Upper lobe of right lung (tissue), 1 donor: ENCODE measurements at regions not wholly inside any gene's neighbourhood (a gene's known extent, or its start where the extent isn't known, plus 50 kb on each side); places are given as distances from the start of the nearest gene placed in this dataset.

ENCODE experiments used
- ATAC-seq: fragments of 200-7000 bp; cut with Tn5 transposase; one replicate; pipeline ENCODE4 v1.9.1; 2020; ENCODE audit warnings: mild to moderate bottlenecking, moderate library complexity
- DNase-seq: peaks from one replicate; pipeline ENCODE4 v3.0.0-alpha.2; 2020
- H3K27ac ChIP-seq: fragments of 200-600 bp; one replicate; pipeline ENCODE4 v1.8.0; 2022
- H3K27me3 ChIP-seq: fragments of 200-600 bp; one replicate; pipeline ENCODE4 v1.8.0; 2022; ENCODE audit warnings: mild to moderate bottlenecking
- H3K36me3 ChIP-seq: fragments of 200-600 bp; one replicate; pipeline ENCODE4 v1.8.0; 2022
- H3K4me1 ChIP-seq: fragments of 200-600 bp; one replicate; pipeline ENCODE4 v1.8.0; 2022
- H3K4me3 ChIP-seq: fragments of 200-600 bp; one replicate; pipeline ENCODE4 v1.8.0; 2022; ENCODE audit warnings: mild to moderate bottlenecking
- H3K9me3 ChIP-seq: fragments of 200-600 bp; one replicate; pipeline ENCODE4 v1.8.0; 2022
- intact Hi-C: fragments of 100-400 bp; cut with DNase I; formaldehyde crosslinking; loops from one replicate; pipeline ENCODE4 v1.11.0; 2022
- TF ChIP-seq, protein P1 (sequence below): fragments of 200-600 bp; IDR thresholded peaks from one replicate; pipeline ENCODE4 v1.8.0; 2022; ENCODE audit warnings: antibody characterized with exemption
- donor health status: DM: no; HTN: yes; CAD: no; lungs with severe emphysema.

DNA sequence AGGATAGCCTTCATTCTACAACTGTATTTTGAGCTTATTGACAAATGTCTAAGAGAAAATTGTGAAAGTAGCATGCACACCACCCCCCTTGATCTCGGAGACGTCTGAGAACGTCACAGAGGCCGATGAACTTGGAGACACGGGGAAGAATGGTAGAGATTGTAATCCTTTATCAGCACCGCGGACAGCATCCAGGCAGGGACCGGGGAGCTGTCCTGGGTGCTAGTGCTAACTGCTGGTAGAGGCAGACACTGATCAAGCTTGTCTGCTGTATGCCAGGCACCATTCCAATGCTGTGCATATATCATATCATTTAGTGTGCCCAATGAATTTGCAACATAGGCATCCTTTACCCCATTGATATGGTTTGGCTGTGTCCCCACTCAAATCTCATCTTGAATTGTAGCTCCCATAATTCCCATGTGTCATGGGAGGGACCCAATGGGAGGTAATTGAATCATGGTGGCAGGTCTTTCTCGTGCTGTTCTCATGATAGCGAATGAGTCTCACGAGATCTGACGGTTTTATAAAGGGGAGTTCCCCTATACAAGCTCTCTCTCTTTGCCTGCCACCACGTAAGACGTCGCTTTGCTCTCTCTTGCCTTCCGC lies 98.8 kb downstream of the LHX2 start:
- Histone ChIP-seq H3K36me3 (no peaks in the 10 kb centered on the region), H3K4me3 (no peak overlapping the region), H3K9me3 (no peaks in the 10 kb centered on the region), H3K4me1 (no peaks in the 10 kb centered on the region), H3K27me3 (peaks cover 12% of the 10 kb centered on the region), H3K27ac (no peak overlapping the region)
- ATAC-seq (peak; percentile 84), DNase-seq (peak; percentile 69)
- TF ChIP-seq, protein P1, sequence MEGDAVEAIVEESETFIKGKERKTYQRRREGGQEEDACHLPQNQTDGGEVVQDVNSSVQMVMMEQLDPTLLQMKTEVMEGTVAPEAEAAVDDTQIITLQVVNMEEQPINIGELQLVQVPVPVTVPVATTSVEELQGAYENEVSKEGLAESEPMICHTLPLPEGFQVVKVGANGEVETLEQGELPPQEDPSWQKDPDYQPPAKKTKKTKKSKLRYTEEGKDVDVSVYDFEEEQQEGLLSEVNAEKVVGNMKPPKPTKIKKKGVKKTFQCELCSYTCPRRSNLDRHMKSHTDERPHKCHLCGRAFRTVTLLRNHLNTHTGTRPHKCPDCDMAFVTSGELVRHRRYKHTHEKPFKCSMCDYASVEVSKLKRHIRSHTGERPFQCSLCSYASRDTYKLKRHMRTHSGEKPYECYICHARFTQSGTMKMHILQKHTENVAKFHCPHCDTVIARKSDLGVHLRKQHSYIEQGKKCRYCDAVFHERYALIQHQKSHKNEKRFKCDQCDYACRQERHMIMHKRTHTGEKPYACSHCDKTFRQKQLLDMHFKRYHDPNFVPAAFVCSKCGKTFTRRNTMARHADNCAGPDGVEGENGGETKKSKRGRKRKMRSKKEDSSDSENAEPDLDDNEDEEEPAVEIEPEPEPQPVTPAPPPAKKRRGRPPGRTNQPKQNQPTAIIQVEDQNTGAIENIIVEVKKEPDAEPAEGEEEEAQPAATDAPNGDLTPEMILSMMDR = no peak
- intact Hi-C loops = no loop called here

DNA sequence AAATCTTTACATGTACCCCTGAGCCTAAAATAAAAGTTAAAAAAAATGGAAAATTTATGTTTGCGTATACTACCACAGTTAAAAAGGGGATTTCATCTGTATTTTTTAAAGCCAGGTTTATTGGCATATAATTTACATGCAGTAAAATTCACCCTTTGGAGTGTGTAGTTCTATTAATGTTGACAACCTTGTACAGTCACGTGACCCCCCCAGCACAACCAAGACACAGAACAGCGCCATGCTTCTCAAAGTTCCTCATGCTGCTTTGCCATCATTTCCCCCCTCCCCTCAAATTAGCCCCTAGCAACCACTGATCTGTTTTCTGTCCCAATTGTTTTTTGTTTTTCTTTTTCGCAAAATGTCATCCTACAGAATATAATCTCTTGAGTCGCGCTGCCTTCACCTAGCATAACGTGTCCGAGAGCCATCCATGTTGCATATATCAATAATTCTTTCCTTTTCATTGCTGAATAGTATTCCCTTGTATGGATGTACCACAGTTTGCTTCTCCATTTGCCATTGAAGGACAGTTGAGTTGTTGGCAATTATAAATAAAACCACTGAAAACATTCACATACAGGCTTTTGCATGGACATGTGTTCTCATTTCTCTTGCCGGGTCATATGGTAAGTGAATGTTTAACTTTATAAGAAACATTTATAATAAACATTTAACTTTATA lies 105.3 kb downstream of the LHX2 start:
- TF ChIP-seq, protein P1 = no peak
- intact Hi-C loops = no loop called here
- no peak for ATAC-seq
- no peaks in the 10 kb centered on the region for H3K9me3 ChIP-seq
- no peak for DNase-seq
- no peak overlapping the region for H3K4me3 ChIP-seq
- no peaks in the 10 kb centered on the region for H3K36me3 ChIP-seq
- no peaks in the 10 kb centered on the region for H3K4me1 ChIP-seq
- H3K27ac ChIP-seq = no peak overlapping the region
- peaks cover 14% of the 10 kb centered on the region for H3K27me3 ChIP-seq

DNA sequence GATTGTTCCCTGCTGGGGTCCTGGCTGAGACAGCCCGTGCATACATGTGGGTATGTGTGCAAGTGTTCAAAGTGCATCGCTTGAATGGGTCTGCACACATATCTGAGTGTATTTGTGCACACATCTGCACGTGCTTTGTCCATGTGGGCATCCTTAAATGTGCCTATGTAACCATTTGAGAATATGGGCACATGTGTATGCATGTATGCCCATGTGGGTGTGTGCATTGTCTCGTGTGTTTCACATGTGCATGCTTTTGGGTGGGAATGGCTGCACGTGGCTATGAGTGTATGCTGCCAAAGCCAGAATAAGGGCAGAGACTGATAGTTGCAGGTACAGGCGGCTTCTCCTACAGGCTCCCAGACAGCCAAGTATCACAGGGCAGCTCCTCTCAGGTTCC lies 107.3 kb downstream of the LHX2 start:
- H3K27ac ChIP-seq = no peak overlapping the region
- TF ChIP-seq, protein P1 = no peak
- no peak for ATAC-seq
- H3K4me1 ChIP-seq = no peaks in the 10 kb centered on the region
- no peak overlapping the region for H3K4me3 ChIP-seq
- no peaks in the 10 kb centered on the region for H3K36me3 ChIP-seq
- no peak for DNase-seq
- H3K27me3 ChIP-seq = peaks cover 14% of the 10 kb centered on the region
- no peaks in the 10 kb centered on the region for H3K9me3 ChIP-seq
- intact Hi-C loops = no loop called here

DNA sequence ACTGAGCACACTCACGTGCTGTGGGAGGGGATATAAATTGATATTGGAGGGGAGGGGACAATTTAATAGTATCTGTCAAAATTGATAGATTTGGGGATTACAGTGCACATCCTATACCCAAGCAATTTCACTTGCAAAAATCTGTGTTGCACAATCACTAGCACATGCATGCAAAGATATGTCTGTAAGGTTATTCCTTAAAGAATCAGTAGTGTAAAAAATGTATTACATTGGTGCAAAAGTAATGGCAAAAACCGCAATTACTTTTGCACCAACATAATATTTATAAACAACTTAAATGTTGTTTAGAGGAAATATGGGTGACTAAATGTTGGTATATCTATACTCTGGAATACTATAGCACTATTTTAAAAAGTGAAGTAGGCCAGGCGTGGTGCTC lies 108.7 kb downstream of the LHX2 start:
- Histone ChIP-seq H3K4me1 (no peaks in the 10 kb centered on the region), H3K27ac (no peak overlapping the region), H3K9me3 (no peaks in the 10 kb centered on the region), H3K4me3 (no peak overlapping the region), H3K27me3 (peaks cover 14% of the 10 kb centered on the region), H3K36me3 (no peaks in the 10 kb centered on the region)
- DNase-seq (no peak), ATAC-seq (no peak)
- intact Hi-C loops = no loop called here
- TF ChIP-seq, protein P1 = no peak

DNA sequence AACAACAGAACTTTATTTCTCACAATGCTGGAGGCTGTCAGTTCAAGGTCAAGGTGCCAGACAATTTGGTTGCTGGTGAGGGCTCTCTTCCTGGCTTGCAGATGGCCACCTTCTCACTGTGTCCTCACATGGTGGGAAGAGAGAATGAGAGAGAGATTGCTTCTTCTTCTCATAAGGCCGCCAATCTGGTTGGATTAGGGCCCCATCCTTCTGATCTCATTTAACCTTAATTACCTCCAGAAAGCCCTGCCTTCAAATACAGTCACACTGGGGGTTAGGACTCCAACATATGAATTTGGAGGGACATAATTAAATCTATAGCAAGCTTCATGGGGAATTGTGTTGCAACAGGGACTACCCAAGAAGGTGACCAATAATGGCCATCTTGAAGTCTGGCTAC lies 110.2 kb downstream of the LHX2 start:
- Histone ChIP-seq H3K4me1 (no peaks in the 10 kb centered on the region), H3K27me3 (peaks cover 9% of the 10 kb centered on the region), H3K9me3 (no peaks in the 10 kb centered on the region), H3K36me3 (no peaks in the 10 kb centered on the region), H3K4me3 (no peak overlapping the region), H3K27ac (no peak overlapping the region)
- no peak for DNase-seq
- ATAC-seq = no peak
- TF ChIP-seq, protein P1 = no peak
- intact Hi-C loops = no loop called here
